Progenitor cell of endocrine pancreas (in vitro differentiated cells): ENCODE measurements at regions not wholly inside any gene's neighbourhood (a gene's known extent, or its start where the extent isn't known, plus 50 kb on each side); places are given as distances from the start of the nearest gene placed in this dataset.

Source experiments
- DNase-seq: peaks from one replicate; pipeline ENCODE4 v3.0.0; 2021; ENCODE audit warnings: low spot score; ENCODE audit not compliant: unreplicated experiment
- H3K27ac Mint-ChIP-seq: 2 replicates; pipeline ENCODE4 v1.8.0; 2021; ENCODE audit warnings: mild to moderate bottlenecking, moderate library complexity, mixed read lengths
- H3K27me3 Mint-ChIP-seq: 2 replicates; pipeline ENCODE4 v1.8.0; 2021; ENCODE audit warnings: mixed read lengths
- H3K36me3 Mint-ChIP-seq: 2 replicates; pipeline ENCODE4 v1.8.0; 2022; ENCODE audit warnings: mixed read lengths; ENCODE audit not compliant: insufficient read depth
- H3K4me1 Mint-ChIP-seq: 2 replicates; pipeline ENCODE4 v1.8.0; 2021; ENCODE audit warnings: low read depth, mixed read lengths
- H3K4me3 Mint-ChIP-seq: 2 replicates; pipeline ENCODE4 v1.8.0; 2021; ENCODE audit warnings: low read depth, mild to moderate bottlenecking, moderate library complexity, mixed read lengths
- H3K9me3 Mint-ChIP-seq: 2 replicates; pipeline ENCODE4 v1.8.0; 2021; ENCODE audit warnings: low read depth, mixed read lengths
- CTCF ChIP-seq: fragments of 200-600 bp; sonication (generic); IDR thresholded peaks from one replicate; pipeline ENCODE4 v1.5.0; 2021; ENCODE audit warnings: antibody characterized with exemption, mild to moderate bottlenecking; ENCODE audit not compliant: unreplicated experiment

- peak; percentile 15 for TF ChIP-seq CTCF
- Mint-ChIP-seq H3K27me3 (no peaks in the 10 kb centered on the region), H3K36me3 (peaks cover 1% of the 10 kb centered on the region), H3K4me1 (peaks cover 1% of the 10 kb centered on the region), H3K4me3 (no peak overlapping the region), H3K27ac (no peak overlapping the region), H3K9me3 (peaks cover 5% of the 10 kb centered on the region)
- DNase-seq: no peak
Measured at GRCh38 chr12:4099276-4099675, 174.3 kb upstream of the CCND2 start.

GRCh38 chr12:4091016-4091743, 182.4 kb upstream of the CCND2 start:
- no peak overlapping the region for H3K4me3 Mint-ChIP-seq
- TF ChIP-seq CTCF: no peak
- no peak overlapping the region for H3K27ac Mint-ChIP-seq
- DNase-seq: no peak
- no peaks in the 10 kb centered on the region for H3K36me3 Mint-ChIP-seq
- H3K4me1 Mint-ChIP-seq: peaks cover 11% of the 10 kb centered on the region
- peaks cover 11% of the 10 kb centered on the region for H3K9me3 Mint-ChIP-seq
- peaks cover 5% of the 10 kb centered on the region for H3K27me3 Mint-ChIP-seq

- no peaks in the 10 kb centered on the region for H3K36me3 Mint-ChIP-seq
- H3K4me3 Mint-ChIP-seq: no peak overlapping the region
- TF ChIP-seq CTCF: no peak
- H3K27ac Mint-ChIP-seq: no peak overlapping the region
- peaks cover 11% of the 10 kb centered on the region for H3K9me3 Mint-ChIP-seq
- DNase-seq: no peak
- peaks cover 12% of the 10 kb centered on the region for H3K4me1 Mint-ChIP-seq
- H3K27me3 Mint-ChIP-seq: peaks cover 5% of the 10 kb centered on the region
Measured at GRCh38 chr12:4089956-4090355, 183.6 kb upstream of the CCND2 start.

- Mint-ChIP-seq H3K4me3 (no peak overlapping the region), H3K4me1 (peaks cover 13% of the 10 kb centered on the region), H3K9me3 (peaks cover 11% of the 10 kb centered on the region), H3K27me3 (peaks cover 5% of the 10 kb centered on the region), H3K36me3 (no peaks in the 10 kb centered on the region), H3K27ac (no peak overlapping the region)
- TF ChIP-seq CTCF: no peak
- no peak for DNase-seq
Measured at GRCh38 chr12:4089121-4089606, 184.4 kb upstream of the CCND2 start.

- no peaks in the 10 kb centered on the region for H3K36me3 Mint-ChIP-seq
- no peak overlapping the region for H3K4me3 Mint-ChIP-seq
- H3K4me1 Mint-ChIP-seq: peaks cover 13% of the 10 kb centered on the region
- H3K9me3 Mint-ChIP-seq: peaks cover 6% of the 10 kb centered on the region
- H3K27ac Mint-ChIP-seq: no peak overlapping the region
- no peak for TF ChIP-seq CTCF
- H3K27me3 Mint-ChIP-seq: peaks cover 5% of the 10 kb centered on the region
- no peak for DNase-seq
Measured at GRCh38 chr12:4088451-4088850, 185.1 kb upstream of the CCND2 start.
